ENCODE measurements at regions not wholly inside any gene's neighbourhood (a gene's known extent, or its start where the extent isn't known, plus 50 kb on each side); places are given as distances from the start of the nearest gene placed in this dataset.

GRCh38 chr3:109715707-109716106, 378.4 kb upstream of the DPPA4 start:
- Histone ChIP-seq H3K27ac (ENCODE audit: low read depth, low read length, poor library complexity, severe bottlenecking) (no peak overlapping the region), H3K36me3 (ENCODE audit: insufficient read depth, low read length, poor library complexity, severe bottlenecking) (no peaks in the 10 kb centered on the region), H3K4me3 (ENCODE audit: low read depth, low read length, poor library complexity, severe bottlenecking) (no peak overlapping the region), H3K27me3 (replicated peaks; ENCODE audit: insufficient read depth, low read depth, low read length, poor library complexity) (no peaks in the 10 kb centered on the region), H3K4me1 (ENCODE audit: insufficient read depth, low read length, poor library complexity, severe bottlenecking) (no peaks in the 10 kb centered on the region), H3K9me3 (ENCODE audit: low read depth, low read length, poor library complexity, severe bottlenecking) (no peaks in the 10 kb centered on the region)
- intact Hi-C loops (cut with micrococcal nuclease; ENCODE audit: unreplicated experiment) = no loop called here
- DNase-seq (ENCODE audit: low spot score) = no peak
- TF ChIP-seq, protein P1, sequence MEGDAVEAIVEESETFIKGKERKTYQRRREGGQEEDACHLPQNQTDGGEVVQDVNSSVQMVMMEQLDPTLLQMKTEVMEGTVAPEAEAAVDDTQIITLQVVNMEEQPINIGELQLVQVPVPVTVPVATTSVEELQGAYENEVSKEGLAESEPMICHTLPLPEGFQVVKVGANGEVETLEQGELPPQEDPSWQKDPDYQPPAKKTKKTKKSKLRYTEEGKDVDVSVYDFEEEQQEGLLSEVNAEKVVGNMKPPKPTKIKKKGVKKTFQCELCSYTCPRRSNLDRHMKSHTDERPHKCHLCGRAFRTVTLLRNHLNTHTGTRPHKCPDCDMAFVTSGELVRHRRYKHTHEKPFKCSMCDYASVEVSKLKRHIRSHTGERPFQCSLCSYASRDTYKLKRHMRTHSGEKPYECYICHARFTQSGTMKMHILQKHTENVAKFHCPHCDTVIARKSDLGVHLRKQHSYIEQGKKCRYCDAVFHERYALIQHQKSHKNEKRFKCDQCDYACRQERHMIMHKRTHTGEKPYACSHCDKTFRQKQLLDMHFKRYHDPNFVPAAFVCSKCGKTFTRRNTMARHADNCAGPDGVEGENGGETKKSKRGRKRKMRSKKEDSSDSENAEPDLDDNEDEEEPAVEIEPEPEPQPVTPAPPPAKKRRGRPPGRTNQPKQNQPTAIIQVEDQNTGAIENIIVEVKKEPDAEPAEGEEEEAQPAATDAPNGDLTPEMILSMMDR (conservative IDR thresholded peaks at IDR 0.05; ENCODE audit: low read depth, low read length) = no peak
- no peak for TF ChIP-seq EZH2 (IDR thresholded peaks at IDR 0.05; ENCODE audit: borderline replicate concordance, low read depth, low read length, poor library complexity, severe bottlenecking)
- POLR2A ChIA-PET (ENCODE audit: low non-redundant PET) = no interaction called here
- CTCF ChIA-PET = no interaction called here
- no TSS peak for BruUV-seq (replicated peaks)

DNA sequence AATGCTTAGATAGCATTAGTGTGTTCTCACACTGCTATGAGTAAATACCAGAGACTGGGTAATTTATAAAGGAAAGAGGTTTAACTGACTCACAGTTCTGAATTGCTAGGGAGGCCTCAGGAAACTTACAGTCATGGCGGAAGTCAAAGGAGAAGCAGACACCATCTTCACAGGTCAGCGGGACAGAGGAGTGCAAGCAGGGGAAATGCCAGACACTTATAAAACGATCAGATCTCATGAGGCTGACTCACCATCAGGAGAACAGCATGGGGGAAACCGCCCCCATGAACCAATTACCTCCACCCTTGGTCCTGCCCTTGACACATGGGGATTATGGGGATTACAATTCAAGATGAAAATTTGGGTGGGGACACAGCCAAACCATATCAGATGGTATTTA, 381.5 kb upstream of the DPPA4 start:
- intact Hi-C loops (cut with micrococcal nuclease; ENCODE audit: unreplicated experiment) = no loop called here
- DNase-seq (ENCODE audit: low spot score) = no peak
- POLR2A ChIA-PET (ENCODE audit: low non-redundant PET) = no interaction called here
- BruUV-seq (replicated peaks) = no TSS peak
- CTCF ChIA-PET = no interaction called here
- Histone ChIP-seq H3K27ac (ENCODE audit: low read depth, low read length, poor library complexity, severe bottlenecking) (no peak overlapping the region), H3K36me3 (ENCODE audit: insufficient read depth, low read length, poor library complexity, severe bottlenecking) (no peaks in the 10 kb centered on the region), H3K4me3 (ENCODE audit: low read depth, low read length, poor library complexity, severe bottlenecking) (no peak overlapping the region), H3K27me3 (replicated peaks; ENCODE audit: insufficient read depth, low read depth, low read length, poor library complexity) (no peaks in the 10 kb centered on the region), H3K4me1 (ENCODE audit: insufficient read depth, low read length, poor library complexity, severe bottlenecking) (no peaks in the 10 kb centered on the region), H3K9me3 (ENCODE audit: low read depth, low read length, poor library complexity, severe bottlenecking) (no peaks in the 10 kb centered on the region)
- TF ChIP-seq, protein P1 (conservative IDR thresholded peaks at IDR 0.05; ENCODE audit: low read depth, low read length) = no peak
- no peak for TF ChIP-seq EZH2 (IDR thresholded peaks at IDR 0.05; ENCODE audit: borderline replicate concordance, low read depth, low read length, poor library complexity, severe bottlenecking)

GRCh38 chr3:109728861-109729494, 391.6 kb upstream of the DPPA4 start:
- TF ChIP-seq, protein P1 (conservative IDR thresholded peaks at IDR 0.05; ENCODE audit: low read depth, low read length) = no peak
- no peak for TF ChIP-seq EZH2 (IDR thresholded peaks at IDR 0.05; ENCODE audit: borderline replicate concordance, low read depth, low read length, poor library complexity, severe bottlenecking)
- no TSS peak for BruUV-seq (replicated peaks)
- intact Hi-C loops (cut with micrococcal nuclease; ENCODE audit: unreplicated experiment) = no loop called here
- no peaks in the 10 kb centered on the region for H3K9me3 ChIP-seq (ENCODE audit: low read depth, low read length, poor library complexity, severe bottlenecking)
- DNase-seq (ENCODE audit: low spot score) = peak; percentile 1
- H3K27ac ChIP-seq (ENCODE audit: low read depth, low read length, poor library complexity, severe bottlenecking) = no peak overlapping the region
- ChIA-PET POLR2A (ENCODE audit: low non-redundant PET) (interaction anchor here (0.6 kb wide), 1 partner anchor 1710 kb away, joined by 3 read pairs; no protein-coding TSS in a partner anchor), CTCF (interaction anchor here (0.6 kb wide), 1 partner anchor 1351 kb away, joined by 13 read pairs; no protein-coding TSS in a partner anchor)
- H3K36me3 ChIP-seq (ENCODE audit: insufficient read depth, low read length, poor library complexity, severe bottlenecking) = no peaks in the 10 kb centered on the region
- no peaks in the 10 kb centered on the region for H3K27me3 ChIP-seq (replicated peaks; ENCODE audit: insufficient read depth, low read depth, low read length, poor library complexity)
- no peak overlapping the region for H3K4me3 ChIP-seq (ENCODE audit: low read depth, low read length, poor library complexity, severe bottlenecking)
- H3K4me1 ChIP-seq (ENCODE audit: insufficient read depth, low read length, poor library complexity, severe bottlenecking) = no peaks in the 10 kb centered on the region

Measured in A673 (cell line).